ENCODE measurements at regions not wholly inside any gene's neighbourhood (a gene's known extent, or its start where the extent isn't known, plus 50 kb on each side); places are given as distances from the start of the nearest gene placed in this dataset.

DNA sequence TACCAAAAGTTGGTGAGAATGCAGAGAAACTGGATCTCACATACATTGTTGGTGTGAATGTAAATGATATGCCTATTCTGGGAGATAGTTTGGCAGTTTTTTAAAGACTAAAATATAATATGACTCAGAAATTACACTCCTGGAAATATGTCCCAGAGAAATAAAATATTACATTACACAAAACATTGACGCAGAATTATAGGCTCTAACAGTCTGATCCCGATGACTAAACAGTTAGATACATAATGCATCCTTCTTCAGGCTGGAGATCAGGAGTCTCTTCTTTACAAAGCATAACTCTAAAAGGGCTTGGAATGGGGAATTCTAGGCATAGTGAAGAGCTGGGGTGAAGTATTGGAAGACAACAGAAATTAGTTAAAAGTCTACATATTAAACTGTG, 586.2 kb upstream of the NECTIN3 start:
- Histone ChIP-seq H3K27ac (no peak overlapping the region), H3K4me1 (ENCODE audit: insufficient read depth) (no peaks in the 10 kb centered on the region), H3K36me3 (replicated peaks; ENCODE audit: insufficient read depth, low read depth) (no peaks in the 10 kb centered on the region), H3K27me3 (no peaks in the 10 kb centered on the region), H4K20me1 (ENCODE audit: insufficient read depth, poor library complexity, severe bottlenecking) (no peaks in the 10 kb centered on the region), H3K9me2 (replicated peaks; ENCODE audit: insufficient read depth) (no peaks in the 10 kb centered on the region), H3K4me3 (no peak overlapping the region), H3K9me3 (ENCODE audit: low read depth) (peaks cover 10% of the 10 kb centered on the region), H3K79me2 (no peaks in the 10 kb centered on the region), H3K4me2 (no peak overlapping the region), H2AFZ (no peak overlapping the region)
- TF ChIP-seq, protein P1, sequence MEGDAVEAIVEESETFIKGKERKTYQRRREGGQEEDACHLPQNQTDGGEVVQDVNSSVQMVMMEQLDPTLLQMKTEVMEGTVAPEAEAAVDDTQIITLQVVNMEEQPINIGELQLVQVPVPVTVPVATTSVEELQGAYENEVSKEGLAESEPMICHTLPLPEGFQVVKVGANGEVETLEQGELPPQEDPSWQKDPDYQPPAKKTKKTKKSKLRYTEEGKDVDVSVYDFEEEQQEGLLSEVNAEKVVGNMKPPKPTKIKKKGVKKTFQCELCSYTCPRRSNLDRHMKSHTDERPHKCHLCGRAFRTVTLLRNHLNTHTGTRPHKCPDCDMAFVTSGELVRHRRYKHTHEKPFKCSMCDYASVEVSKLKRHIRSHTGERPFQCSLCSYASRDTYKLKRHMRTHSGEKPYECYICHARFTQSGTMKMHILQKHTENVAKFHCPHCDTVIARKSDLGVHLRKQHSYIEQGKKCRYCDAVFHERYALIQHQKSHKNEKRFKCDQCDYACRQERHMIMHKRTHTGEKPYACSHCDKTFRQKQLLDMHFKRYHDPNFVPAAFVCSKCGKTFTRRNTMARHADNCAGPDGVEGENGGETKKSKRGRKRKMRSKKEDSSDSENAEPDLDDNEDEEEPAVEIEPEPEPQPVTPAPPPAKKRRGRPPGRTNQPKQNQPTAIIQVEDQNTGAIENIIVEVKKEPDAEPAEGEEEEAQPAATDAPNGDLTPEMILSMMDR (IDR thresholded peaks at IDR 0.05; ENCODE audit: poor library complexity): no peak
- no peak for TF ChIP-seq EZH2 (IDR thresholded peaks at IDR 0.05; ENCODE audit: borderline replicate concordance)
- TF ChIP-seq EZH2phosphoT487 (IDR thresholded peaks at IDR 0.05; ENCODE audit: low read depth, severe bottlenecking, unreplicated experiment): no peak
- 97% methylated on average over 2 of the region's 2 CpGs for WGBS (ENCODE audit: low lambda C conversion rate, missing lambda C conversion rate)
- DNase-seq (ENCODE audit: low spot score): no peak

DNA sequence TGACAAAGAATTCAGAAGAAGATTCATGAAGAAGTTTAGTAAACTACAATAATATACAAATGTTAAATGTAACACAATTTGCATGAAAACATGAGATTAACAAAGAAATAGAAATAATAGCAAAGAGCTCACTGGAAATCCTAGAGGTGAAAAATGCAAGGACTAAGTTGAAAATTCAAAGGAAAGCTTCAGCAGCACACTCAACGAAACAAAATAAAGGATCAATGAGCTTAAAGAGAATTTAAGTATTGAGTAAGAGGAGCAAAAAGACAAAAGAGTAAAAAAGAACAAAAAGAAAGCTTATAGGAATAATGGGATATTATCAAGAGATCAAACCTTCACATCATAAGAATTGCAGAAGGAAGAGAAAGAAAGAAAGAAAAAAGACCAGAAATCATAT, 583.8 kb upstream of the NECTIN3 start:
- no peaks in the 10 kb centered on the region for H3K79me2 ChIP-seq
- no peaks in the 10 kb centered on the region for H3K9me2 ChIP-seq (replicated peaks; ENCODE audit: insufficient read depth)
- no peaks in the 10 kb centered on the region for H3K4me1 ChIP-seq (ENCODE audit: insufficient read depth)
- no peak for DNase-seq (ENCODE audit: low spot score)
- no peaks in the 10 kb centered on the region for H3K27me3 ChIP-seq
- no peak overlapping the region for H2AFZ ChIP-seq
- no peaks in the 10 kb centered on the region for H3K36me3 ChIP-seq (replicated peaks; ENCODE audit: insufficient read depth, low read depth)
- peaks cover 10% of the 10 kb centered on the region for H3K9me3 ChIP-seq (ENCODE audit: low read depth)
- H3K27ac ChIP-seq: no peak overlapping the region
- WGBS (ENCODE audit: low lambda C conversion rate, missing lambda C conversion rate): 85% methylated on average over 1 of the region's 1 CpG
- no peak overlapping the region for H3K4me3 ChIP-seq
- no peak overlapping the region for H3K4me2 ChIP-seq
- no peaks in the 10 kb centered on the region for H4K20me1 ChIP-seq (ENCODE audit: insufficient read depth, poor library complexity, severe bottlenecking)
- TF ChIP-seq EZH2phosphoT487 (IDR thresholded peaks at IDR 0.05; ENCODE audit: low read depth, severe bottlenecking, unreplicated experiment): no peak
- TF ChIP-seq, protein P1 (IDR thresholded peaks at IDR 0.05; ENCODE audit: poor library complexity): no peak
- no peak for TF ChIP-seq EZH2 (IDR thresholded peaks at IDR 0.05; ENCODE audit: borderline replicate concordance)

DNA sequence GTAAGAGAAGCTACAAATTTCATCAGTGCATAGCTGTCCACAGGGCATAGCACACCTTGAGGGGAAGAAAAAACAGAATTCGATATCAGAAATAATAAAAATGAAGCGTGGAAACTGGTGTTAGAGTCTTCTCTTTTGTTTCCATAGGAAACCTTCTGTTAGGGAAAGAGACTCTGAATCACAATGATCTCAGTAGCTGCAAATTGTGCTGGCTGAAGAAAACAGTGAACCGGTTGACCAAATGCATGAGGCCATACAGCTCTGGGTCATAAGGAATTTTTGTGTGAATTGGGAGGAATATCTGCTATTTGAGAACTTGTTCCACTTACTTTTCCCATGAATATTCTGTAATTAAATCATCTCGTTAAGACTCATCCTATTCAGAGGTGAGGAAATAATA, 580.2 kb upstream of the NECTIN3 start:
- H3K9me2 ChIP-seq (replicated peaks; ENCODE audit: insufficient read depth): no peaks in the 10 kb centered on the region
- no peak for DNase-seq (ENCODE audit: low spot score)
- H3K9me3 ChIP-seq (ENCODE audit: low read depth): peaks cover 10% of the 10 kb centered on the region
- no peak overlapping the region for H3K4me3 ChIP-seq
- H3K4me2 ChIP-seq: no peak overlapping the region
- TF ChIP-seq, protein P1 (IDR thresholded peaks at IDR 0.05; ENCODE audit: poor library complexity): no peak
- TF ChIP-seq EZH2phosphoT487 (IDR thresholded peaks at IDR 0.05; ENCODE audit: low read depth, severe bottlenecking, unreplicated experiment) (no peak), EZH2 (IDR thresholded peaks at IDR 0.05; ENCODE audit: borderline replicate concordance) (no peak)
- H2AFZ ChIP-seq: no peak overlapping the region
- no peaks in the 10 kb centered on the region for H3K36me3 ChIP-seq (replicated peaks; ENCODE audit: insufficient read depth, low read depth)
- no peaks in the 10 kb centered on the region for H3K27me3 ChIP-seq
- H3K27ac ChIP-seq: no peak overlapping the region
- WGBS (ENCODE audit: low lambda C conversion rate, missing lambda C conversion rate): 89% methylated on average over 4 of the region's 4 CpGs
- H3K4me1 ChIP-seq (ENCODE audit: insufficient read depth): no peaks in the 10 kb centered on the region
- no peaks in the 10 kb centered on the region for H4K20me1 ChIP-seq (ENCODE audit: insufficient read depth, poor library complexity, severe bottlenecking)
- H3K79me2 ChIP-seq: no peaks in the 10 kb centered on the region

DNA sequence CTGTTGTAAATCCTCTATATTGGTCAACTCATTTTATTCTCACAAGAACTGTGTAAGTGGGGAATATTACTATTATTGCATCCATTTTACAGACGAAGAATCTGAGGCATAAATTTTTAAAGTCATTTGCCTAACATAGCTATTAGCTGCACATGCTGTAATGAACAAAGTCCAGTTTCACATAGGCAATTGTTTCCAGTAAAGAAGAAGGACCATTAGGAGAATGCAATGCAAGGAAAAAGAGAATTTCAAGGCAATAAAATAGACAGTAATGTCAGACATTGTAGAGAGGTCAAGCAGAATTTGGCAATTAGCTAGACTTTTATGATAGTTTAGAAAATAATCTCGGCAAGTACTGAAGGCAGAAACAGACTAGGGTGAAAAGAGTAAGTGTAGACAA, 578.7 kb upstream of the NECTIN3 start:
- Histone ChIP-seq H2AFZ (no peak overlapping the region), H3K27ac (no peak overlapping the region), H3K36me3 (replicated peaks; ENCODE audit: insufficient read depth, low read depth) (no peaks in the 10 kb centered on the region), H3K9me3 (ENCODE audit: low read depth) (peaks cover 6% of the 10 kb centered on the region), H3K4me2 (no peak overlapping the region), H3K4me3 (no peak overlapping the region), H3K79me2 (no peaks in the 10 kb centered on the region), H4K20me1 (ENCODE audit: insufficient read depth, poor library complexity, severe bottlenecking) (no peaks in the 10 kb centered on the region), H3K4me1 (ENCODE audit: insufficient read depth) (no peaks in the 10 kb centered on the region), H3K27me3 (no peaks in the 10 kb centered on the region), H3K9me2 (replicated peaks; ENCODE audit: insufficient read depth) (no peaks in the 10 kb centered on the region)
- 64% methylated on average over 2 of the region's 2 CpGs for WGBS (ENCODE audit: low lambda C conversion rate, missing lambda C conversion rate)
- TF ChIP-seq, protein P1 (IDR thresholded peaks at IDR 0.05; ENCODE audit: poor library complexity): no peak
- TF ChIP-seq EZH2phosphoT487 (IDR thresholded peaks at IDR 0.05; ENCODE audit: low read depth, severe bottlenecking, unreplicated experiment): no peak
- no peak for TF ChIP-seq EZH2 (IDR thresholded peaks at IDR 0.05; ENCODE audit: borderline replicate concordance)
- no peak for DNase-seq (ENCODE audit: low spot score)
